ENCODE measurements at regions not wholly inside any gene's neighbourhood (a gene's known extent, or its start where the extent isn't known, plus 50 kb on each side); places are given as distances from the start of the nearest gene placed in this dataset.

GRCh38 chr17:70868149-70868548 lies 698.8 kb downstream of the KCNJ2 start:
- TF ChIP-seq CTCF (IDR thresholded peaks at IDR 0.05; ENCODE audit: low read length) (no peak), EZH2 (IDR thresholded peaks at IDR 0.05; ENCODE audit: borderline replicate concordance, low read length) (no peak)

Measured in OCI-LY1 (cell line).